Fibroblast of peridontal ligament (primary cell): ENCODE measurements at regions not wholly inside any gene's neighbourhood (a gene's known extent, or its start where the extent isn't known, plus 50 kb on each side); places are given as distances from the start of the nearest gene placed in this dataset.
"Not testable (repeated sequence)": the region's sequence is repeated elsewhere in the genome, so short reads cannot be mapped to it uniquely, and the experiment has no call there.

Source experiments
- DNase-seq: peaks from one replicate; pipeline ENCODE4 v3.0.0-alpha.2; 2010; ENCODE audit errors: extremely low read depth

- DNase-seq = peak; percentile 65
Observed at GRCh38 chr2:144014103-144014502, 505.8 kb downstream of the ZEB2 start.

- no peak for DNase-seq
Observed at GRCh38 chr2:144012304-144012703, 507.6 kb downstream of the ZEB2 start.

GRCh38 chr2:144011553-144011952, 508.4 kb downstream of the ZEB2 start:
- DNase-seq = no peak

GRCh38 chr2:144011098-144011497, 508.8 kb downstream of the ZEB2 start:
- no peak for DNase-seq

- DNase-seq = no peak
Observed at GRCh38 chr2:144010096-144010836, 509.7 kb downstream of the ZEB2 start.

GRCh38 chr2:144006139-144006538, 513.8 kb downstream of the ZEB2 start:
- no peak for DNase-seq

GRCh38 chr2:144004742-144005141, 515.2 kb downstream of the ZEB2 start:
- DNase-seq = no peak

GRCh38 chr2:144003460-144004075, 516.4 kb downstream of the ZEB2 start:
- no peak for DNase-seq

- no peak for DNase-seq
Observed at GRCh38 chr2:143996974-143997373, 522.9 kb downstream of the ZEB2 start.

- no peak for DNase-seq
Observed at GRCh38 chr2:143994961-143995360, 525.0 kb downstream of the ZEB2 start.

GRCh38 chr2:143991596-143991995, 528.3 kb downstream of the ZEB2 start:
- not testable (repeated sequence) for DNase-seq

GRCh38 chr2:143988082-143988481, 531.8 kb downstream of the ZEB2 start:
- no peak for DNase-seq

- no peak for DNase-seq
Observed at GRCh38 chr2:143981428-143981827, 538.5 kb downstream of the ZEB2 start.

GRCh38 chr2:143977356-143977755, 542.6 kb downstream of the ZEB2 start:
- DNase-seq = no peak

GRCh38 chr2:143975216-143975615, 544.7 kb downstream of the ZEB2 start:
- DNase-seq = no peak

GRCh38 chr2:143974262-143974661, 545.7 kb downstream of the ZEB2 start:
- peak; percentile 75 for DNase-seq

GRCh38 chr2:143968860-143969259, 551.1 kb downstream of the ZEB2 start:
- no peak for DNase-seq

- no peak for DNase-seq
Observed at GRCh38 chr2:143968360-143968759, 551.6 kb downstream of the ZEB2 start.

- DNase-seq = no peak
Observed at GRCh38 chr2:143965493-143966164, 554.3 kb downstream of the ZEB2 start.

- no peak for DNase-seq
Observed at GRCh38 chr2:143964891-143965290, 555.0 kb downstream of the ZEB2 start.

- DNase-seq = no peak
Observed at GRCh38 chr2:143960177-143960576, 559.7 kb downstream of the ZEB2 start.

- no peak for DNase-seq
Observed at GRCh38 chr2:143957321-143957720, 562.6 kb downstream of the ZEB2 start.
